Thoracic aorta (tissue), 2 donors: ENCODE measurements at regions not wholly inside any gene's neighbourhood (a gene's known extent, or its start where the extent isn't known, plus 50 kb on each side); places are given as distances from the start of the nearest gene placed in this dataset.

ENCODE experiments used
- ATAC-seq: fragments of 150-250 bp; one replicate; pipeline ENCODE4 v1.8.0; 2017; ENCODE audit warnings: low read depth; ENCODE audit not compliant: insufficient number of reproducible peaks, low FRiP score
- DNase-seq: peaks from one replicate; pipeline ENCODE4 v3.0.0-alpha.2; 2020; ENCODE audit warnings: low spot score
- H3K27ac ChIP-seq, 2 donors: fragments of 200-600 bp; sonication (generic); 1 replicate in 1 of 2; 2 replicates in 1 of 2; pipeline ENCODE4 v1.5.1; 2016; ENCODE audit warnings: mild to moderate bottlenecking in 2 of 2, moderate library complexity in 2 of 2
- H3K27me3 ChIP-seq: fragments of 200-600 bp; sonication (generic); replicated peaks from 2 replicates; pipeline ENCODE4 v1.6.0; 2016; ENCODE audit warnings: mild to moderate bottlenecking; ENCODE audit not compliant: insufficient read depth
- H3K36me3 ChIP-seq: fragments of 200-600 bp; sonication (generic); one replicate; pipeline ENCODE4 v1.5.1; 2016
- H3K4me1 ChIP-seq, 2 donors: fragments of 200-600 bp; sonication (generic); 1 replicate in 1 of 2; 2 replicates in 1 of 2; pipeline versions ENCODE4 v1.5.1 to v1.6.0; 2016; ENCODE audit warnings: low read depth in 2 of 2, mild to moderate bottlenecking in 1 of 2; ENCODE audit not compliant: control insufficient read depth in 1 of 2
- H3K4me3 ChIP-seq: fragments of 200-600 bp; sonication (generic); 2 replicates; pipeline ENCODE4 v1.5.1; 2016; ENCODE audit warnings: mild to moderate bottlenecking
- H3K9me3 ChIP-seq: fragments of 200-600 bp; sonication (generic); 2 replicates; pipeline ENCODE4 v1.5.1; 2016
- CTCF ChIP-seq: fragments of 200-600 bp; sonication (generic); IDR thresholded peaks from one replicate; pipeline ENCODE4 v1.5.1; 2019; ENCODE audit warnings: antibody characterized with exemption

- Histone ChIP-seq H3K4me1 (no peaks in the 10 kb centered on the region), H3K27ac (no peak overlapping the region), H3K4me3 (no peak overlapping the region), H3K9me3 (no peaks in the 10 kb centered on the region), H3K27me3 (no peaks in the 10 kb centered on the region), H3K36me3 (no peaks in the 10 kb centered on the region)
- no peak for TF ChIP-seq CTCF
- ATAC-seq (no peak), DNase-seq (no peak)
Observed at GRCh38 chr14:66389481-66389880, 96.7 kb upstream of the CCDC196 start.

GRCh38 chr14:66395300-66395699 lies 90.9 kb upstream of the CCDC196 start:
- Histone ChIP-seq H3K9me3 (no peaks in the 10 kb centered on the region), H3K36me3 (no peaks in the 10 kb centered on the region), H3K4me3 (no peak overlapping the region), H3K4me1 (peaks cover 3 to 16% of the 10 kb centered on the region in 2 donors), H3K27me3 (no peaks in the 10 kb centered on the region), H3K27ac (no peak overlapping the region)
- TF ChIP-seq CTCF = no peak
- ATAC-seq (no peak), DNase-seq (no peak)

- Histone ChIP-seq H3K4me3 (no peak overlapping the region), H3K27me3 (no peaks in the 10 kb centered on the region), H3K9me3 (no peaks in the 10 kb centered on the region), H3K36me3 (no peaks in the 10 kb centered on the region), H3K27ac (no peak overlapping the region), H3K4me1 (peaks cover 3 to 22% of the 10 kb centered on the region in 2 donors)
- TF ChIP-seq CTCF = no peak
- no peak for DNase-seq
- ATAC-seq = no peak
Observed at GRCh38 chr14:66396164-66396563, 90.0 kb upstream of the CCDC196 start.

- H3K27ac ChIP-seq = peak overlapping the region in 1 of 2 donors; percentile 27
- no peak overlapping the region for H3K4me3 ChIP-seq
- ATAC-seq (no peak), DNase-seq (no peak)
- no peaks in the 10 kb centered on the region for H3K27me3 ChIP-seq
- no peaks in the 10 kb centered on the region for H3K9me3 ChIP-seq
- TF ChIP-seq CTCF = no peak
- H3K4me1 ChIP-seq = peaks cover 3 to 27% of the 10 kb centered on the region in 2 donors
- H3K36me3 ChIP-seq = no peaks in the 10 kb centered on the region
Observed at GRCh38 chr14:66398437-66398836, 87.7 kb upstream of the CCDC196 start.

- no peak for DNase-seq
- H3K36me3 ChIP-seq = no peaks in the 10 kb centered on the region
- peaks cover 3 to 27% of the 10 kb centered on the region in 2 donors for H3K4me1 ChIP-seq
- peak; percentile 13 for TF ChIP-seq CTCF
- H3K27ac ChIP-seq = no peak overlapping the region
- H3K4me3 ChIP-seq = no peak overlapping the region
- H3K9me3 ChIP-seq = no peaks in the 10 kb centered on the region
- no peak for ATAC-seq
- H3K27me3 ChIP-seq = no peaks in the 10 kb centered on the region
Observed at GRCh38 chr14:66401449-66402095, 84.6 kb upstream of the CCDC196 start.
